ENCODE measurements at regions not wholly inside any gene's neighbourhood (a gene's known extent, or its start where the extent isn't known, plus 50 kb on each side); places are given as distances from the start of the nearest gene placed in this dataset.

- no peak for TF ChIP-seq ELF4 (IDR thresholded peaks at IDR 0.05)
- no peak for TF ChIP-seq SP1 (IDR thresholded peaks at IDR 0.05)
- no peak for TF ChIP-seq SUZ12 (IDR thresholded peaks at IDR 0.05)
- TF ChIP-seq FOXM1 (IDR thresholded peaks at IDR 0.05; ENCODE audit: borderline replicate concordance): no peak
- TF ChIP-seq BHLHE40 (IDR thresholded peaks at IDR 0.05; ENCODE audit: borderline replicate concordance): no peak
- TF ChIP-seq FOXA1 (IDR thresholded peaks at IDR 0.05): no peak
Observed at GRCh38 chr6:104638841-104639290, 220.9 kb downstream of the HACE1 start.
